GM18873 (cell line): ENCODE measurements at regions not wholly inside any gene's neighbourhood (a gene's known extent, or its start where the extent isn't known, plus 50 kb on each side); places are given as distances from the start of the nearest gene placed in this dataset.

ENCODE experiments used
- ATAC-seq: cut with Tn5 transposase; IDR thresholded peaks from one replicate; pipeline ENCODE4 v1.9.1; 2021; ENCODE audit warnings: mild to moderate bottlenecking, moderate library complexity, moderate number of reproducible peaks; ENCODE audit not compliant: unreplicated experiment, low FRiP score

GRCh38 chr6:18897350-18897749 is 510.2 kb downstream of the RNF144B start:
- no peak for ATAC-seq

GRCh38 chr6:18904681-18905080 is 517.5 kb downstream of the RNF144B start:
- ATAC-seq = no peak

- no peak for ATAC-seq
Observed at GRCh38 chr6:18920701-18921100, 533.6 kb downstream of the RNF144B start.

- ATAC-seq = no peak
Observed at GRCh38 chr6:18931086-18931485, 543.9 kb downstream of the RNF144B start.

GRCh38 chr6:18958146-18958545 is 571.0 kb downstream of the RNF144B start:
- no peak for ATAC-seq

- no peak for ATAC-seq
Observed at GRCh38 chr6:18961566-18961965, 574.4 kb downstream of the RNF144B start.

GRCh38 chr6:18962361-18962905 is 575.3 kb downstream of the RNF144B start:
- no peak for ATAC-seq

GRCh38 chr6:18963439-18963838 is 576.3 kb downstream of the RNF144B start:
- no peak for ATAC-seq

GRCh38 chr6:18973251-18973650 is 586.1 kb downstream of the RNF144B start:
- no peak for ATAC-seq

GRCh38 chr6:18976091-18976490 is 588.9 kb downstream of the RNF144B start:
- no peak for ATAC-seq

GRCh38 chr6:18976966-18977365 is 589.8 kb downstream of the RNF144B start:
- ATAC-seq = no peak

- ATAC-seq = no peak
Observed at GRCh38 chr6:18978337-18979128, 591.4 kb downstream of the RNF144B start.

GRCh38 chr6:18985061-18985460 is 597.9 kb downstream of the RNF144B start:
- ATAC-seq = no peak

- no peak for ATAC-seq
Observed at GRCh38 chr6:18985996-18986395, 598.8 kb downstream of the RNF144B start.

GRCh38 chr6:18988636-18989035 is 601.5 kb downstream of the RNF144B start:
- ATAC-seq = no peak

- peak; percentile 79 for ATAC-seq
Observed at GRCh38 chr6:18990059-18990978, 603.2 kb downstream of the RNF144B start.

- peak; percentile 94 for ATAC-seq
Observed at GRCh38 chr6:18997375-18997826, 610.3 kb downstream of the RNF144B start.

- ATAC-seq = no peak
Observed at GRCh38 chr6:19002976-19003560, 615.9 kb downstream of the RNF144B start.

- ATAC-seq = no peak
Observed at GRCh38 chr6:19004176-19004575, 617.0 kb downstream of the RNF144B start.

- no peak for ATAC-seq
Observed at GRCh38 chr6:19009769-19010168, 622.6 kb downstream of the RNF144B start.
